H1 (cell line): ENCODE measurements at regions not wholly inside any gene's neighbourhood (a gene's known extent, or its start where the extent isn't known, plus 50 kb on each side); places are given as distances from the start of the nearest gene placed in this dataset.

ENCODE experiments used
- CTCF ChIA-PET: fragments of 300-600 bp; sonication (Branson Sonifier 250); formaldehyde crosslinking; loops from one replicate; lab custom pipeline; 2021; ENCODE audit not compliant: partially characterized antibody; lab: Charles Lee
- POLR2A ChIA-PET: fragments of 300-600 bp; sonication (Branson Sonifier 250); formaldehyde crosslinking; loops from one replicate; lab custom pipeline; 2021; ENCODE audit warnings: inconsistent platforms; ENCODE audit not compliant: partially characterized antibody; lab: Charles Lee
- DNase-seq, 2 experiments: peaks; one replicate each; pipeline versions ENCODE4 v3.0.0 to v3.0.0-alpha.2; 2010 to 2022; ENCODE audit warnings: low spot score in 2 of 2, low read depth in 1 of 2, mixed read lengths in 1 of 2
- FAIRE-seq: peaks from 2 replicates; lab custom pipeline; 2011; peaks lifted over from hg19 to GRCh38; lab: Jason Lieb, UNC
- H2AFZ ChIP-seq: 2 replicates; pipeline ENCODE4 v1.8.1; 2012; ENCODE audit warnings: low read length, inconsistent platforms
- H2AK5ac ChIP-seq: 2 replicates; pipeline ENCODE4 v1.6.1; 2013; ENCODE audit warnings: low read depth, low read length
- H2BK120ac ChIP-seq: replicated peaks from 2 replicates; pipeline ENCODE3; 2013; ENCODE audit warnings: low read depth, low read length, inconsistent platforms
- H2BK12ac ChIP-seq: 2 replicates; pipeline ENCODE4 v1.6.1; 2013; ENCODE audit warnings: low read depth, low read length
- H2BK15ac ChIP-seq: 2 replicates; pipeline ENCODE4 v1.6.1; 2013; ENCODE audit warnings: low read length
- H2BK20ac ChIP-seq: 2 replicates; pipeline ENCODE4 v1.6.1; 2013; ENCODE audit warnings: low read length
- H2BK5ac ChIP-seq: 2 replicates; pipeline ENCODE4 v1.6.1; 2013; ENCODE audit warnings: low read depth, low read length
- H3K14ac ChIP-seq: 2 replicates; pipeline ENCODE4 v1.6.1; 2013; ENCODE audit warnings: inconsistent platforms; ENCODE audit not compliant: insufficient read length
- H3K18ac ChIP-seq: 2 replicates; pipeline ENCODE4 v1.6.1; 2013; ENCODE audit warnings: low read length; ENCODE audit errors: extremely low read depth
- H3K23ac ChIP-seq: 2 replicates; pipeline ENCODE4 v1.6.1; 2013; ENCODE audit warnings: inconsistent platforms; ENCODE audit not compliant: insufficient read length
- H3K23me2 ChIP-seq: 2 replicates; pipeline ENCODE4 v1.6.1; 2013; ENCODE audit warnings: low read depth, low read length
- H3K27ac ChIP-seq: 2 replicates; pipeline ENCODE4 v1.6.1; 2011; ENCODE audit warnings: low read depth, low read length, inconsistent platforms
- H3K27me3 ChIP-seq, 4 experiments: replicated peaks in 1 of 4; 1 replicate in 1 of 4; 2 replicates in 3 of 4; pipeline versions ENCODE4 v1.6.1 to v1.8.1; 2011 to 2013; ENCODE audit warnings: low read length in 3 of 4, mild to moderate bottlenecking in 3 of 4, inconsistent platforms in 2 of 4, mixed read lengths in 2 of 4, moderate library complexity in 1 of 4; ENCODE audit not compliant: control insufficient read depth in 3 of 4, insufficient read depth in 3 of 4; ENCODE audit errors: extremely low read depth in 1 of 4
- H3K36me3 ChIP-seq, 4 experiments: 2 replicates each; pipeline versions ENCODE4 v1.6.1 to v1.8.1; 2011 to 2013; ENCODE audit warnings: mild to moderate bottlenecking in 4 of 4, low read length in 3 of 4, moderate library complexity in 2 of 4, control low read depth in 1 of 4, inconsistent platforms in 1 of 4; ENCODE audit not compliant: insufficient read depth in 4 of 4, control insufficient read depth in 2 of 4
- H3K4ac ChIP-seq: replicated peaks from 2 replicates; pipeline ENCODE3; 2013; ENCODE audit warnings: low read length, low read depth, mixed read lengths, inconsistent platforms; ENCODE audit not compliant: insufficient read length
- H3K4me1 ChIP-seq, 4 experiments: replicated peaks in 1 of 4; 1 replicate in 1 of 4; 2 replicates in 3 of 4; pipeline versions ENCODE4 v1.6.1 to v1.8.1; 2011 to 2013; ENCODE audit warnings: low read length in 3 of 4, inconsistent platforms in 2 of 4, mixed read lengths in 1 of 4; ENCODE audit not compliant: insufficient read depth in 4 of 4, control insufficient read depth in 3 of 4
- H3K4me2 ChIP-seq, 2 experiments: 2 replicates each; pipeline versions ENCODE4 v1.6.1 to v1.8.1; 2011 to 2013; ENCODE audit warnings: low read depth in 2 of 2, low read length in 2 of 2, control low read depth in 1 of 2, inconsistent platforms in 1 of 2, mild to moderate bottlenecking in 1 of 2; ENCODE audit not compliant: insufficient read depth in 1 of 2
- H3K4me3 ChIP-seq, 4 experiments: fragments of 200-600, 300-600 bp in 1 of 4; sonication (generic), shearing (Covaris generic), sonication (Bioruptor Twin) in 1 of 4; 2 replicates each; pipeline versions ENCODE4 v1.5.1 to v1.8.1; 2011 to 2016; ENCODE audit warnings: low read length in 4 of 4, low read depth in 3 of 4, control low read depth in 2 of 4, inconsistent platforms in 2 of 4, mild to moderate bottlenecking in 2 of 4, mixed read lengths in 1 of 4, moderate library complexity in 1 of 4; ENCODE audit not compliant: insufficient read depth in 2 of 4; ENCODE audit errors: extremely low read depth in 1 of 4
- H3K56ac ChIP-seq: replicated peaks from 2 replicates; pipeline ENCODE3; 2013; ENCODE audit warnings: low read depth, mild to moderate bottlenecking, mixed read lengths, low read length, inconsistent platforms; ENCODE audit not compliant: insufficient read length
- H3K79me1 ChIP-seq: 2 replicates; pipeline ENCODE4 v1.6.1; 2013; ENCODE audit warnings: low read depth, low read length, control low read depth
- H3K79me2 ChIP-seq, 2 experiments: 2 replicates each; pipeline versions ENCODE4 v1.6.1 to v1.8.1; 2012 to 2013; ENCODE audit warnings: low read length in 2 of 2, mild to moderate bottlenecking in 2 of 2, inconsistent platforms in 1 of 2; ENCODE audit not compliant: insufficient read depth in 2 of 2, control insufficient read depth in 1 of 2
- H3K9ac ChIP-seq, 4 experiments: replicated peaks in 1 of 4; 1 replicate in 1 of 4; 2 replicates in 3 of 4; pipeline versions ENCODE4 v1.6.1 to v1.8.1; 2011 to 2013; ENCODE audit warnings: low read depth in 3 of 4, low read length in 3 of 4, control low read depth in 2 of 4, mild to moderate bottlenecking in 2 of 4, moderate library complexity in 2 of 4, inconsistent platforms in 1 of 4; ENCODE audit errors: extremely low read depth in 1 of 4
- H3K9me3 ChIP-seq, 2 experiments: 2 replicates each; pipeline versions ENCODE4 v1.6.1 to v1.8.1; 2012 to 2013; ENCODE audit warnings: mild to moderate bottlenecking in 2 of 2, moderate library complexity in 2 of 2, control low read depth in 1 of 2, inconsistent platforms in 1 of 2, low read depth in 1 of 2, low read length in 1 of 2, mixed read lengths in 1 of 2; ENCODE audit not compliant: insufficient read depth in 2 of 2
- H4K20me1 ChIP-seq, 2 experiments: replicated peaks in 1 of 2; 2 replicates each; pipeline versions ENCODE3 to v1.8.1; 2011 to 2013; ENCODE audit warnings: inconsistent platforms in 2 of 2, low read length in 2 of 2, mild to moderate bottlenecking in 1 of 2; ENCODE audit not compliant: insufficient read depth in 2 of 2, control insufficient read depth in 1 of 2
- H4K5ac ChIP-seq: 2 replicates; pipeline ENCODE4 v1.6.1; 2013; ENCODE audit warnings: low read length, low read depth, mixed read lengths, inconsistent platforms; ENCODE audit not compliant: insufficient read length
- H4K8ac ChIP-seq: 2 replicates; pipeline ENCODE4 v1.8.0; 2013; ENCODE audit warnings: mild to moderate bottlenecking, moderate library complexity, low read length, inconsistent platforms; ENCODE audit not compliant: insufficient read depth; ENCODE audit errors: extremely low read depth
- H4K91ac ChIP-seq: replicated peaks from 2 replicates; pipeline ENCODE3; 2013; ENCODE audit warnings: low read length, mixed read lengths, inconsistent platforms; ENCODE audit not compliant: insufficient read length
- ATF3 ChIP-seq: IDR thresholded peaks from 2 replicates; pipeline ENCODE4 v1.6.1; 2011; ENCODE audit warnings: low read depth, mild to moderate bottlenecking, low read length; ENCODE audit not compliant: insufficient read depth
- BACH1 ChIP-seq: IDR thresholded peaks from 2 replicates; pipeline ENCODE4 v1.6.1; 2012; ENCODE audit warnings: low read length, improper control_type of control experiment
- BCL11A ChIP-seq, 2 experiments: IDR thresholded peaks; one replicate each; pipeline ENCODE4 v1.6.1; 2011; ENCODE audit warnings: low read depth in 2 of 2, low read length in 2 of 2, mild to moderate bottlenecking in 2 of 2
- CREB1 ChIP-seq: IDR thresholded peaks from 2 replicates; pipeline ENCODE4 v1.6.1; 2012; ENCODE audit warnings: inconsistent platforms
- MAFK ChIP-seq: IDR thresholded peaks from 2 replicates; pipeline ENCODE4 v1.6.1; 2012; ENCODE audit warnings: low read depth, mild to moderate bottlenecking, improper control_type of control experiment, low read length
- RBBP5 ChIP-seq: IDR thresholded peaks from 2 replicates; pipeline ENCODE4 v1.7.1; 2012; ENCODE audit warnings: low read depth, mild to moderate bottlenecking, inconsistent platforms, low read length, moderate library complexity, borderline replicate concordance
- TAF7 ChIP-seq: optimal IDR thresholded peaks from 2 replicates; pipeline ENCODE3; 2011; ENCODE audit warnings: low read depth, mild to moderate bottlenecking, inconsistent platforms, low read length, moderate library complexity, borderline replicate concordance

- ChIA-PET CTCF (no interaction called here), POLR2A (no interaction called here)
- H3K9ac ChIP-seq, result no peak overlapping the region
- DNase-seq, result no peak
- H3K23ac ChIP-seq, result no peak overlapping the region
- H3K23me2 ChIP-seq, result no peaks in the 10 kb centered on the region
- no peaks in the 10 kb centered on the region for H3K27me3 ChIP-seq
- no peaks in the 10 kb centered on the region for H3K79me1 ChIP-seq
- H4K5ac ChIP-seq, result no peak overlapping the region
- H3K4me2 ChIP-seq, result no peak overlapping the region
- no peak overlapping the region for H3K4ac ChIP-seq
- H3K4me3 ChIP-seq, result no peak overlapping the region
- no peak overlapping the region for H4K91ac ChIP-seq
- H3K4me1 ChIP-seq, result no peaks in the 10 kb centered on the region
- H4K8ac ChIP-seq, result no peak overlapping the region
- H2AFZ ChIP-seq, result no peak overlapping the region
- no peak overlapping the region for H2BK15ac ChIP-seq
- no peak overlapping the region for H3K27ac ChIP-seq
- no peak overlapping the region for H2BK20ac ChIP-seq
- H2BK12ac ChIP-seq, result no peak overlapping the region
- H3K18ac ChIP-seq, result no peak overlapping the region
- H3K79me2 ChIP-seq, result no peaks in the 10 kb centered on the region
- no peak overlapping the region for H3K56ac ChIP-seq
- no peak for FAIRE-seq
- H2AK5ac ChIP-seq, result no peak overlapping the region
- H3K36me3 ChIP-seq, result no peaks in the 10 kb centered on the region
- H3K14ac ChIP-seq, result no peak overlapping the region
- H3K9me3 ChIP-seq, result no peaks in the 10 kb centered on the region
- H2BK5ac ChIP-seq, result no peak overlapping the region
- H2BK120ac ChIP-seq, result no peak overlapping the region
- H4K20me1 ChIP-seq, result no peaks in the 10 kb centered on the region
- TF ChIP-seq ATF3, result no peak
- no peak for TF ChIP-seq BCL11A (IDR thresholded peaks at IDR 0.05; ENCODE audit: low read depth in 2 of 2, low read length in 2 of 2)
- TF ChIP-seq MAFK, result no peak
- no peak for TF ChIP-seq RBBP5
- TF ChIP-seq BACH1, result no peak
- TF ChIP-seq TAF7, result no peak
- TF ChIP-seq CREB1, result no peak
Observed at GRCh38 chr4:125784741-125785140, 470.0 kb downstream of the FAT4 start.
